Fibroblast of skin of back (primary cell): ENCODE measurements at regions not wholly inside any gene's neighbourhood (a gene's known extent, or its start where the extent isn't known, plus 50 kb on each side); places are given as distances from the start of the nearest gene placed in this dataset.
A peak's percentile ranks its signal among the peaks of the same experiment; 100 is the strongest.
"Not testable (repeated sequence)": the region's sequence is repeated elsewhere in the genome, so short reads cannot be mapped to it uniquely, and the experiment has no call there.

Source experiments
- DNase-seq: peaks from one replicate; pipeline ENCODE4 v3.0.0-alpha.2; 2013

DNA sequence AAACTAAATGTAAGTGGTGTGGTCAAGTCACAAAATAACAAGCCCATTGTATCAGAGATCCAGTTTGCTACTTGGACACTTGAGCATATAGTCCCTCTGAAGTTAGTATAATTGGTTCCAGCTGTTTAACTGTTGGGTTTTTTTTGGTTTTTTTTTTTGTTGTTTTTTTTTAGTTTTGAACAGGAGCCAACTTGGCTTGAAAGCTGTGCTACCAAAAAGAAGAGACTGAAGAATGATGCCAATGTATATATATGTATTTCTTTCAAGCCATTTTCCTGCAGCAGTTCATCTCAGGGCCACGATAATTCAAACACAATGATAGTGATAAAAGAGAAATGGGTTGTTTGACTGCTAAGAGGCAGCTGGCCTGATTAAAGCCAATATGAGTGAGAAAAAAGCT lies 138.3 kb downstream of the PCDH18 start:
- peak; percentile 69 for DNase-seq

DNA sequence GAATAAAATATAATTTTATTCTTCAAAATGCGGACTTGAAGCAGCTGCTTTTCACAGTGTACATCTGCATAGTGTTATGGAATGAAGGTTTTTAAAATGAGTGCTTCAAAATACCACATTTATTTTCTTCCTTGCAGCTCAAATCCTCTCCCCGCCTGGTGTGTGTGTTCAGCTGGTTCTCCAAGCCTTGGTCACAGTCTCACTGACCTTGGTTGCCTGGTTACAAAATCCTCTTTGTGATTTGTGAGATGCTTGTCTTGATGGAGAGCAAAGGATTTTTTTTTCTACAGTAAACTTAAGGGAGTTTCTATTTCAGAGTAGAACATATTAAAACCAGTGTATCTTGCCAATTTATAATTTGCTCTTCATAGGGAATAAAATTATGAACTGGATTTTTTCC lies 139.2 kb downstream of the PCDH18 start:
- peak; percentile 46 for DNase-seq

DNA sequence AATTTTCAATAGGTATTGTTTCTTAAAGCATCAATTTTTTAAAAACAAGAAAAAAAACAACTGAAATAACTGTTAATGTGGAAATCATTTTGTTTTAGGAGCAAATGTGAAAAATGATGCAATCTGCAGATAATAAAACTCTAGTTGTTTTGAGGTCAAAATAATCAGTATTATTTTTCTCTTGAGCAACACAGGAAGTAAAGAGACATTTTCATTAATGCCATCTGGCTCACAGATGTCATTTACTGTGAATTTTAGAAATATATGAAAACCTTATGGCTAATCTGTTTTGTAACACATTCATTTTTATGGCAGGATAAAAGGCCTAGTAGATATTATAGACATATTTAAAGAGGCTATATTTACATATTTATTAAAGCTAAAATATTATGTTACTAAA lies 141.6 kb downstream of the PCDH18 start:
- DNase-seq, result peak; percentile 27

DNA sequence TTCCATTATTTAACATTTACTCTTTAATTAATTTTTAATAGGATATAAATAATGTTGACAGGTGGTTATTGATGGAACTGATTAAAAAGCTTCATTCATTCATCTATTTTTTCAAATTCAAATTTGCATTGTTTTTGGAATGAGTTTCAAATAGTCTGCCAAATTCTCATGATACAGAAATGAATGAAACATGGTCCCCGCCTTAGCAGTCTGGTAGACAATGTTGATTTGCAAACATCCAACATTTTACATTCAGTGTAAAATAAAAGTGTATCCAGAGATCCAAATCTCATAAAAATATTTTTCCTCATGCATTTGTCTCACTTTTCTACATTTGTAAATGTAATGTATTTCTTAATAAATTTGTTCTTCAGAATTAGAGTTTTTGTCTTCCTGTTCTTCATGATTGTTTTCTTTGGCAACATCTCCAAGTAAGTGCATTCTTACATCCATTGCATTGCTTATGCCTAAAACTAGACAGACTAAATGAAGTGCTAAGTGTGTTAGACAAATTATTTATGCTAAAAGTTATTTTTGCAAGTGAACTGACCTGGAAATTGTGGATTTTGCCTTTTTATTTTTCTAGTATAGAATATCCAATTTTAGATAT lies 142.3 kb downstream of the PCDH18 start:
- DNase-seq, result peak; percentile 61

DNA sequence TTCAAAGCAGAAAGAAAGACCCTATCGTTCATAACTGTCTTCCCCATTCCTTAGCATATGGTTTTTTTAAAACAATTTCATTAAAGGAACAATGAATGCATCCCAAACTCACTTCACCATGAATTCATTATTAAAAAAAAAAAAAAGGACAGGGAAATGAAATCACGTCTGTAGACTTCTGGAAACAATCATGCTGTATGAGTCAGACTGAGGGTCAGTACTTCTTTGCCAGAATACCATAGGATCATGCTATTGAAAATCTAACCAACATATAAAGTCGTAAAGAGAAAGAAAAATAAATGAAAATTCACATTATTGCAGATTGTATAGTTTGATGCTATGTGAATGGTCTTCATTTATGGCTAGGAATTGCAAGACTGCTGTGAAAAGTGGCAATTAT lies 144.4 kb downstream of the PCDH18 start:
- peak; percentile 84 for DNase-seq

DNA sequence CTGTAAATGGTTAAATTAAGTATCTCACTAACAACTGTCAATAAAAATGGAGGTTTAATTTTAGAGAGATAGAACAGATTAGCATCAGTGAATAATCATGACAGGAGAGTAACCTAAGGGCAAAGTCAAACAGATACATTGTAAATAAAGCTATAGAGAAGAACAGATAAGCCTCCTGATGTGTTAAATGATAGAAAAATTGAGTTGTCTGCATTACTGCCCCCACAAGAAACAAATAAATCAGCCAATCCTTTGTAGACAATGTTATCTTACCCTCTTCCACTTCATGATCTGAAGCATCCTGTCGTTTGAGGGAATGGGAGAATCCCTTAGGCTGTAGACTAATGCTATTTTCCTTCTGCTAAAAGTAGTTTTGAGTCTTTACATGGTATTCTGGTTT lies 147.8 kb downstream of the PCDH18 start:
- DNase-seq, result no peak

DNA sequence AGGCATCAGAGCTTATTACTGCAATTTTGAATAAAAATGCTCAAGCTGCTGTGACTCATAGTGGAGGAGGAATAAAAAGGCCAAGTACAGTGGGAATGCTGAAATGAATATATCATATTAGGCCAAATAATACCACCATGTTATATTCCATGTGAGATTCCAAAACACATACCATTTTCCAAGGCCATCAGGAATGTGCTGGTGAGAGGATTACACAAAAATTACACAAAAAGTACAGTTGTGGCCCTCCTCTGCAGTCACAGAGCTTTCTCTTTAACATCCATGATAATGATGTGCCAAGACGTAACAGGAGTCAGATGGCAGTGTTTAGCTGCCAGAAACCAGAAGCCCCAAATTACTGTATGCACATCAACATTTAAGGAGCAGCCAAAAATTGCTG lies 153.5 kb downstream of the PCDH18 start:
- peak; percentile 30 for DNase-seq

DNA sequence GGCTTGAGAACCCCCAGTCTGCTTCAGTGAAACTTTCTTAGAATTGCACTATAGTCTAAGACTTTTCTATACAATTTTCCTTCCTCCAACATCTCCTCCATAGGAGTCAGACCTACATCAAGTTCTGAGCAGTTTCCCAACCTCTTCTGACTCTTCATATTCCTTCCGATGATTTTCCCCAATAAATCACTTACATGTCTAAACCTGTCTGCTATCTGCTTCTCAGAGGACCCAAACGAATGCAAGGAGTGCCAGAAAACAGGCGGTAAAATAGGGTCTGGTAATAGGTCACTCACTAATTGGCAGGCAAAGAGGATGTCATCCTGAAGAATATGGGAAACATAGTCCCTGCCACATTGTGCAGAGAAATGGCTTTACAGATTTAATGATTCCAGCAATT lies 153.9 kb downstream of the PCDH18 start:
- DNase-seq, result no peak

DNA sequence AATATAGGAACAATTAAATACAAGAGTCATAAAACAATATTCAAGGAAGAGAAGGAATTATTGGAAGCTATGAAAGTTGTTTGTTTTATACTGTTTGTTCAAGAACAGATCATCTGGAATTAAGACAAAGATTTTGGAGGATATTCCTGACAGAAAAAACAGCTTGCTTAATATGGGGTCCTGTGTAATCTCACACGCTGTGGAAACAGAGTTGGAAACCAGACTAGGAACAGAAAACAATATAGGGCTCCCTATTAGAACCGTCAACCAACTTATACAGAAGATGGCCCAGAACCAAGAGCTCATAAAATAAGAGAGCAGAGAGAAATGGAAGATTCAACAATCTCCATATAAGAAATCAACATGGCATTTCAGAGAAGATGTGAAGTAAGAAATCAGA lies 156.0 kb downstream of the PCDH18 start:
- DNase-seq, result no peak

DNA sequence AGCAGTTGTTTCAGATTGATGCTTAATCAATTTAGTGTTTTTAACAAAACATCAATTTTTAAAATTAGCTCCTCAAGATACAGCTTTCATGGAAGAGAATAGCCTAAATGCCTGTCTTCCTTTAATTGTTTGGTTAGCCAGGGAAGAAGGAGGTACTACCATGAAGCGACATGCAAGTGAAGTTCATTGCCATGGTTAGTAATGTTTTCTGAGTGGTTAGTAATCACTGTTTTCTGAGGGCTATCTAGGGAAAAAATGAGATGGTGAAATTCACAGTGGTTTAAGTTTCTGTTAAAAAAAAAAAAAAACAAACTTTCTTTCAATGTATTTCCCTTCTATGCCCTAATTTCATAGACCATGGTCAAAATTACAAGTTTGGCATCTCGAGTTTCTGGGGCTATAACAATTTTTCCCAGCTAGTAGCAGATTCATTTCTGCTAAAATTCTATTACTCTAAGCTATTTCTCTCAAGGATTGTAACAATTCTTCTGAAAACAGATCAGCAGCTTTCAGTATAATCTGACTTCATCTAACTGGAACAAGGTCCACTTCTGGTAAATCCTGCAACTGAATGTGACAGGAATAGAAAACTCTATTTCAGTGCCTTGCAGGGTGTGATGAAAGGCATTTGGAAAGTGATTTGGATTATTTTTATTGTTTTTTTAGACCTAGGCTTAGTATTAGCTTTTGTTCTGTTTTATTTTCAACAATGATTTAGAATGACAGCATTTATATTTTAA lies 157.0 kb downstream of the PCDH18 start:
- peak; percentile 27 for DNase-seq

DNA sequence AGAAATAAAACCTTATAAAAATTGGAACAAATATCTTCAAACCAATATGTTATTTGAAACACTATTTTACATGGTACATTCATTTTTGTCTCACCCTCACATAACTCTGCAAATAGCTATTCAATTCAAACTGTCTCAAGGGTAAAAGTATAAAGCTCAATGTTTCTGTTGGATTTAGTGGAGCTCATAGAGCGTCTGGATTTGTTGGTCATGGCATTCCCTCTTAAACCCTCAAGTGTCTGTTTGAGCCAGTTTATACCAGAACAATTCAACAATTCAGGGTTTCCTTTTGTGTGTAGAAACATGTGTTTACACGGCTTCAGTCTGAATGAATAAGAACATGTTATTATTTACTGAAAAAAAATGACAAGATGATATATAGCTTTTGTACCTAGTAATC lies 161.6 kb downstream of the PCDH18 start:
- peak; percentile 16 for DNase-seq

DNA sequence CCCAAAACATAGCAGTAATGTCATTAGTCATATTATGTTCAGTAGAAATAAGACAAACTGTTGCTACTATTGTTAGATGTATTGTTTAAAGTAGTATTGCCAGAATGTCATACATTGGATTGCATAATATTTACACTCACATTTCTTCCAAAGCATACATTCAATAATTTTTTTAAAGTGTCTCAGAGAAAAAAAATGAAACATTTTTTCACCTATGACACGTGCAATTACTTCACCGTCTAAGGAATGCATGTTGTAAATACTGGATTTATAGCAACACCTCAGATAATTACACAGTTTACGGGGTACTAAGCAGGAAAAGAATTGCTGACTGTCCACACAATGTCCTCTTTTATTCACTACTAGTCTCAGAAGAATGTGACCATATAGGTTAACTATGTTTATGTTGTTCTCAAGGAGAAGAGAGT lies 162.1 kb downstream of the PCDH18 start:
- peak; percentile 80 for DNase-seq

DNA sequence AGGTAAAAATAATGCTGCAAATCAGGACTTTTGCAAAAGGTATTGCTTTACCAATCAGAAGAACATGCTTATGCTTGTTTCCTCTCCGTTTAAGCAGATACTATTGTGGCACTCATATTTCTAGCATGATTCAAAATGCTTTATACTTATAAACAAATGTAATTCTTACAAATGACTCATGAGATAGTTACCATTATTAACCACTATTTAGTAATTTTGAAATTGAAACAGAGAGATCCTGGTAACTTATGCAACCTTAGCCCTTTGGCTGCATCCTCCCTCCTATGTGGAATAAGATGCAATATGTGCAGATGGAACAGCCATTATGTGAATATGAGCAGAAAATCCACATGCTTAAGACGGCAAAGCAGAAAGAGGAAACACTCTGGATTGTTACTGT lies 164.7 kb downstream of the PCDH18 start:
- DNase-seq, result peak; percentile 54

DNA sequence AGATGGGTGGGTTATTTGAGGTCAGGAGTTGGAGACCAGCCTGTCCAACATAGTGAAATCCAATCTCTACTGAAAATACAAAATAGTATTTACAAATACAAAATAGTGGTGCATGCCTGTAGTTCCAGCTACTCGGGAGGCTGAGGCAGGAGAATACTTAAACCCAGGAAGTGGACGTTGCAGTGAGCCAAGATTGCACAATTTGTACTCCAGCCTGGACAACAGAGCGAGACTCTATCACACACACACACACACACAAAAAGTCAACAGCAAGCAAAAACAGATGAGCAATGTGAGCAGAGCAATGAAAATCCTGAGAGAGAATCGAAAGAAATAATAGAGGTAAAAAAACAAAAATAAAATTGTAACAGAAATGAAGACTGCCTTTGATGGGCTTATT lies 168.8 kb downstream of the PCDH18 start:
- DNase-seq, result no peak

DNA sequence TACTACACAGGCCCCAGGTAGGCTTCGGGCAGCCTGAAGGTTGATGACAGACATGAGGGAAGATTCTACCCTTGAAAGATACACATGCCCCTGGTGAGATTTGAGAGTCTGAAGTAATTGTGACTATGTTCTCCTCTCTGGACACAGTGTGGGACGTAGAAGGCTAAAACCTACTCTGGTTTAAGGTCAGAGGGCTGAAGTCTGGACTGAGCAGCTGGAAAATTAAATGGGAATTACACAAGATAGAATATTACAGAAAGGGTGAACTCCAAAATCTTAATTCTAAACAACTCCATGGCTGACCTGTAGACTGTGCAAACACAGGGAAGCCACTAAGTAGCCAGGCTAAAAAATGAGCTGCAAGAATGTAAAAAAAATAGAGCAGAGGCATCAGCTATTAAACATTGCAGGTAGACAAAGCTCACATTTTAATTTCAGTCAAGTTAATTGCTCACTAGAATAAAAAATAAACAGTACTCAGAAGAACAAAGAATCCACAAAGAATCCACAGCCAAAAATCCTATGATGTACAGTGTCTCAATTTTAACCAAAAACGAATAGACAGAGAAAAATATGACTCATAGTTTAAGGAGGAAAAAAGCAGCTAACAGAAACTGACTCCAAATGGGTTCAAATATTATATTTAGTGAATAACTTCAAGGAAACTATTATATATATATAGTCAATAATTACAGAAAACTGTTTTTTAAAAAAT lies 170.4 kb downstream of the PCDH18 start:
- peak; percentile 26 for DNase-seq

DNA sequence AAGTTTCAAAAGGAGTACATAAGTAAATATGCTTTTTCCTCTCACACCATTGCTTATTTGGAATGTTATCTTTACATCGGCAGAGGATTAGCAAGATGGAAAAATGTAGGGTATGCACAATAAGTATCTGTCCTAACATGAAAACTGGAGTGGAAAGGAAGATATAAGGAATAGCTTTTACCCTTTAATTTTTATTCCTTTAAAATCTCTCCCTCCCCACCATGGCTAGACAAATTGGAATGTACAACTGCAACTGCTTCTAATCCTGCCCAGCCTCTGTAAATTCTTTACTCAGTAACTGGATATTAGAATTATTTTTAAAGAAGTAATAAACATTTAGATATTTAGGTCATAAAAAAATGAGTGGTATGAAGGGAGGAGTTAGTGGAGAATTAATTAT lies 171.5 kb downstream of the PCDH18 start:
- DNase-seq, result peak; percentile 63

DNA sequence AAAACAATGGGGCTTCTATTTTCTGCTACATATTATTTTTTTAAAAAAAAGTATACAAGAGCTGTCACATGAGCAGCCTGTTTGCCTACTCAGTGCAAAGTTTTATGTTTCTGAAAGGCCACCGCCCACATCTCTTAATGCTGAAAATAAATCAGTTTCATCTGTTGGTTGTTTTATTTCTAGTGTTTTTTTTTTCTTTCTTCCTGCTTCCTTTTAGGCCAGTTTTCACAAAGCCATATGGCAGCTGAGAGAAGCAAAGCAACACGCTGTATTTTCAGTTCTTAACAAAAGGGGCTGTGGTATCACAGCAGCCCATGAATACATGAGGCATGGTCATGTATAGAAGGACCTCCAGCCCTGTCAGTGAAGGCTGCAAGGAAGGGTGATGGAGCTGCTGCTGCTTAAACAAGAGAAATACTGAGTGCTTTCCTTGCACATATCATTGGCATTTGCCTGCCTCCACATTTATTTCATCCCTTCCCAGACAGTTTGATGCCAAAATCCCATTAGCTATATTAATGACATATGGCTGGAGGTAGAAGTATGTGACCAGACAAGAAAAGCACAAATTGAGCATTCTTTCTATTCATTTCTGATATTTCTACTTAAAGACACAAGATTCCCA lies 172.5 kb downstream of the PCDH18 start:
- peak; percentile 65 for DNase-seq

DNA sequence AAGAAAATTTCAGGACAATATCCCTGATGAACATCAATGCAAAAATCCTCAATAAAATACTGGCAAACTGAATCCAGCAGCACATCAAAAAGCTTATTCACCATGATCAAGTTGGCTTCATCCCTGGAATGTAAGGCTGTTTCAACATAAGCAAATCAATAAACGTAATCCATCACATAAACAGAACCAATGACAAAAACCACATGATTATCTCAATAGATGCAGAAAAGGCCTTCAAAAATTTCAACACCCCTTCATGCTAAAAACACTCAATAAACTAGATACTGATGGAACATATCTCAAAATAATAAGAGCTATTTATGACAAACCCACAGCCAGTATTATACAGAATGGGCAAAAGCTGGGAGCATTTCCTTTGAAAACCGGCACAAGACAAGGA lies 177.7 kb downstream of the PCDH18 start:
- DNase-seq, result not testable (repeated sequence)

DNA sequence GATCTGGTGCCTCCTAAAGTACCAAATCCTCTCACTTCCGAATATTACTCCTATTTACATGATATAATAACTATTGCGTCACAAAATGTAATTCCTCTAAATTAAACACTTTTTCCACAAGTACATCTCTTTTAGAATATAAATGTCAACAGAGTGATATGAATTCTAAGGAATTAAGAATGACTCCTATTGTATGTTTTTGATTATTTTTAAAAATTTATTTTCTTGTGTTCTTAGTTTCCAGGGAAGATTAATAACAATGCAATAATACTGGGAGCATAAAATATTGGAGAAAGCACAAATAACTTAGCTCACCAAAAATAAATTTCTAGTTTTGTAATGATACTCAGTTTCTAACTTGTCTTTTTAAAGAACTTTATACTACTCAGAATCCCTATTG lies 184.9 kb downstream of the PCDH18 start:
- DNase-seq, result no peak

DNA sequence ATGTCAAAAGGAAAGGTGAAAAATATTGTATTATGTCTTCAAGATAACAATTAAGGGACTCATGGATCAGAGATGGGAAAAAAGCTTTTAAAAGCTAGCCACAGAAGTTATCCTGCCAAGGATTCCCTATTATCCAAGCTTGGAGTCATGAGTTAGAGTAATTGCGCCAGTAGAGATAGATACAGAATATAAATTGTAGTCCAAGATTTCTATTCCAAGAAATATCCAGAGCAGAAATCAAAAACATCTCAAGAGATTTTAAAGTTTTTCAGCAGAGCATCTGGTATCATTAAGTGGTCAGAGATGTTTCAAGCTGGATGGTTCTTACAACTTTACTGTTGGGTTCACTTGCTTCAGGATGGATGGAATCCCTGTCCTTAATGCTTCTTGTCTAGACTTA lies 186.7 kb downstream of the PCDH18 start:
- no peak for DNase-seq

DNA sequence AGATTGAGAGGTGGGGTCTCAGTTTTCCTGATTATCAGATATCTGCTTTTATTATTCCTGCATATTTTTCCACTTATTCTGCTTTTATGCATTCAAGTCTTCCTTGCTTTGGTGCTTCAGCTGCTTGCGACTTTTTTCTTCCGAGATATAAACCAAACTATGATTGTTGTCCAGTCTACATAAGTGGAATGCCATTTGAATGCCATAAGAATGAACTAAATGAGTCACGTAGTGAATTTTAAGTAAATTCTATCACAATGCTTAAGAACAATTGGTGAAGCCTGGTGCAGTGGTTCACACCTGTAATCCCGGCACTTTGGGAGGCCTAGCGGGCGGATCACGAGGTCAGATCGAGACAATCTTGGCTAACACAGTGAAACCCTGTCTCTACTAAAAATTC lies 189.1 kb downstream of the PCDH18 start:
- peak; percentile 43 for DNase-seq

DNA sequence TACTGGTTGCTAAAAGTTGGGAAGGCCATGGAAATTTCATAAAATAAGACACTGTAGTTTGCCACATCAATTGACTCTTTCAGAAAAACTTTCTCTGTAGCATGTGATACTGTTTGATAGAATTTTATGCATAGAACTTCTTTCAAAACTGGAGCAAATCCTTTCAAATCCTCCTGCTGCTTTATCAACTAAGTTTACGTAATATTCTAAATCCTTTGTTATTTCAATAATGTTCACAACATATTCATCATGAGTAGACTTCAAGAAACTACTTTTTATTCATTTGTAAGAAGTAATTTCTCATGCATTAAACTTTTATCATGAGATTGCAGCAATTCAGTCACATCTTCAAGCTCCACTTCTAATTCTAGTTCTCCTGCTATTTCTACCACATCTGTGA lies 199.3 kb downstream of the PCDH18 start:
- DNase-seq, result no peak

DNA sequence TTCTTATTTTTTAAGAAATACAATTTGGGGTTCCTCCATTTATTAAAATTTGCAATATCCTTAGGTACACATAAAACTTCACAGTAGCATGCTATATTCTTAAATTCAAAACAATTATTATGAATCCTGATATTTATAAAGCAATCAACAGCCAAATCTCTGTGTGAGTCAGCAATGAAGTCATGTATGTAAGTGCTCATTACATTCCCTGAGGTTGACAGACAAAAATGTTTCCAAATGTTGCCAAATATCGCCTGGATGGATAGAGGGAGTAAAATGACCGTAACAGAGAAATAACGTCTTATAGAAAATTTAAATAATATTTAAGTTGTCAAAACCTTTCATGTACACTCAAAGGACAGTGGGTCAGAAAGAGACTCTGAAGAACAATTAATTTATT lies 220.0 kb downstream of the PCDH18 start:
- DNase-seq, result peak; percentile 75
